HL-60 (cell line): ENCODE measurements at regions not wholly inside any gene's neighbourhood (a gene's known extent, or its start where the extent isn't known, plus 50 kb on each side); places are given as distances from the start of the nearest gene placed in this dataset.

Source experiments
- REST ChIP-seq: IDR thresholded peaks from 2 replicates; pipeline ENCODE4 v1.6.1; 2012; ENCODE audit warnings: low read depth; ENCODE audit not compliant: insufficient replicate concordance
- TF ChIP-seq, protein P1 (sequence below): IDR thresholded peaks from one replicate; pipeline ENCODE4 v1.5.1; 2011; ENCODE audit warnings: low read length, control low read depth, inconsistent platforms; ENCODE audit not compliant: insufficient read depth

GRCh38 chr11:135031205-135031989 lies 619.4 kb upstream of the B3GAT1 start:
- TF ChIP-seq, protein P1, sequence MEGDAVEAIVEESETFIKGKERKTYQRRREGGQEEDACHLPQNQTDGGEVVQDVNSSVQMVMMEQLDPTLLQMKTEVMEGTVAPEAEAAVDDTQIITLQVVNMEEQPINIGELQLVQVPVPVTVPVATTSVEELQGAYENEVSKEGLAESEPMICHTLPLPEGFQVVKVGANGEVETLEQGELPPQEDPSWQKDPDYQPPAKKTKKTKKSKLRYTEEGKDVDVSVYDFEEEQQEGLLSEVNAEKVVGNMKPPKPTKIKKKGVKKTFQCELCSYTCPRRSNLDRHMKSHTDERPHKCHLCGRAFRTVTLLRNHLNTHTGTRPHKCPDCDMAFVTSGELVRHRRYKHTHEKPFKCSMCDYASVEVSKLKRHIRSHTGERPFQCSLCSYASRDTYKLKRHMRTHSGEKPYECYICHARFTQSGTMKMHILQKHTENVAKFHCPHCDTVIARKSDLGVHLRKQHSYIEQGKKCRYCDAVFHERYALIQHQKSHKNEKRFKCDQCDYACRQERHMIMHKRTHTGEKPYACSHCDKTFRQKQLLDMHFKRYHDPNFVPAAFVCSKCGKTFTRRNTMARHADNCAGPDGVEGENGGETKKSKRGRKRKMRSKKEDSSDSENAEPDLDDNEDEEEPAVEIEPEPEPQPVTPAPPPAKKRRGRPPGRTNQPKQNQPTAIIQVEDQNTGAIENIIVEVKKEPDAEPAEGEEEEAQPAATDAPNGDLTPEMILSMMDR: no peak
- TF ChIP-seq REST: no peak
